ENCODE measurements at regions not wholly inside any gene's neighbourhood (a gene's known extent, or its start where the extent isn't known, plus 50 kb on each side); places are given as distances from the start of the nearest gene placed in this dataset.

GRCh38 chr11:116428638-116428975 lies 344.2 kb downstream of the BUD13 start:
- no peak for DNase-seq

GRCh38 chr11:116427903-116428637 lies 344.7 kb downstream of the BUD13 start:
- no peak for DNase-seq

- no peak for DNase-seq
Measured at GRCh38 chr11:116427337-116427902, 345.4 kb downstream of the BUD13 start.

DNA sequence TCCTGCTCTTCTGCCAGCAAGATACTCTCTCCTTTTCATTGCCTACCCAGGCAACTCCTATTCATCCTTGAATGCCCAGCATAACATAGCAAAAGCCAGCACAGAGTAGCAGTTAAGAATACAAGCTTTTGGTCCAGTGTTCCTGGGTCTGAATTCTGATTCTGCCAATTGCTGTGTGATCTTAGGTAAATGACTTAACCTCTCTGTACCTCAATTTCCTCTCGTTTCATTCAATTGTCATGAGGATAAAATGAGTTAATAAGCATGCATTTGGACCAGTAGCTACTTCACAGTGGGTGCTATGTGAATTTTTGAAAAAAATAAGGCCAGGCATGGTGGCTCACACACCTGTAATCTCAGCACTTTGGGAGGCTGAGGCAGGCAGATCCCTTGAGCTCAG lies 346.0 kb downstream of the BUD13 start:
- no peak for DNase-seq

DNA sequence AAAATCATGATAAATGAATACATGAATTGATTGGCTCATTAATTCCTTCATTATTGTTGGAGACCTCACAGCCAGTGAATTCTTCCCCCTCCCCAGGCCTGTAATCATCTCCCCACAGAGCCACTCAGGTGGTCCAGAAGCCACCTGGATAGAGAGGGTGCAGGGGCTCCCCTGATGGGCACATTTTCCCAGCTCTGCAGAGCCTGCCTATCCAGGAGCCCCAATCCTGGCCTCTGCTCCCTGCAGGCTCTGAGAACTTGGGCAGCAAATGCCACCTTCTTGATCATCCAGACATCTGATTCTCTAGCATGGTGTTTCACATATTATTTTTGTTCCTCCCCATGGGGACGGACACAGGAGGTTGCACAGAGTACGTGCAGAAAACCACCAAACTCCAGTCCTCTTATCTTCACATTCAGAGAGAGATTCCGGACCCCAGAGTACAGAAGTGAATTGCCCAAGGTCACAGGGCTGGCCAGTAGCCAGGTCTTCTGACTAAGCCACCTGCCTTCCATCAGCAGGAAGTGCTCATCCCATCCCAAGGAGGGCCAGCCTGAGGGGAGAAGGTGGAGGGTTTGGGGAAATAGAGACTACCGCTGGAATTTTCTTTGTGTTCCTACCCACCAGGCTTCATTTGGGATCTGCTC lies 348.0 kb downstream of the BUD13 start:
- DNase-seq = no peak

DNA sequence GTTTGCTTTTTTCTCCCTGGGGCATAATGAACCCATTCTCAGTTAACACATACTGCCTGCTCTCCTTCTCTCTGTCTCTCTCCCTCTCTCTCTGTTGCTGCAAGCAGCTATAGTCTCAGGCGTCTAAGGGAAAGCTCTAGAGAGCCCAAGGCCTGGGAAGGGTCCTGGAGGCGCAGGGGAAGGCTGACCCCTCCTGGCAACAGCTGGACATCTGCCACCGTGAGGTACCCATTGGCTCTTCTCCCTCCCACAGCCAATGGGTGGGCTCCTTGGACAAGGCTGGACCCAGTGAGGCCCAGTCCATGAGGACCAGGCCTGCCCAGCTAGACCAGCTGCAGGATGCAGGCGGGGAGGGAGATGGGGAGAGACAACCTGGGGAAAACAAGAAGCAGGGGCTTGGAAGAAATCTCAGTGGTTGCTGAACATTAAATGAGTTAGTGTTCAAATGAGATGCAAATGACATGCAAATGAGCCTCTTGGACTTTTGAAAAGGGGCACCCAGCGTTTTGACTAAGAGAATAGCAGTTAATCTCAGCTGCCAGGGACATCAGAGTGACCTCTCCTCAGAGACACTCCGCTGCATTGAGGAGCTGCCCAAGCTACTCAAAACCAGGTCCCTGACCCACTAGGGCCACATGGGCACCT lies 349.7 kb downstream of the BUD13 start:
- DNase-seq = no peak

- DNase-seq = no peak
Measured at GRCh38 chr11:116422556-116422955, 350.2 kb downstream of the BUD13 start.

GRCh38 chr11:116421529-116422185 lies 351.1 kb downstream of the BUD13 start:
- no peak for DNase-seq

DNA sequence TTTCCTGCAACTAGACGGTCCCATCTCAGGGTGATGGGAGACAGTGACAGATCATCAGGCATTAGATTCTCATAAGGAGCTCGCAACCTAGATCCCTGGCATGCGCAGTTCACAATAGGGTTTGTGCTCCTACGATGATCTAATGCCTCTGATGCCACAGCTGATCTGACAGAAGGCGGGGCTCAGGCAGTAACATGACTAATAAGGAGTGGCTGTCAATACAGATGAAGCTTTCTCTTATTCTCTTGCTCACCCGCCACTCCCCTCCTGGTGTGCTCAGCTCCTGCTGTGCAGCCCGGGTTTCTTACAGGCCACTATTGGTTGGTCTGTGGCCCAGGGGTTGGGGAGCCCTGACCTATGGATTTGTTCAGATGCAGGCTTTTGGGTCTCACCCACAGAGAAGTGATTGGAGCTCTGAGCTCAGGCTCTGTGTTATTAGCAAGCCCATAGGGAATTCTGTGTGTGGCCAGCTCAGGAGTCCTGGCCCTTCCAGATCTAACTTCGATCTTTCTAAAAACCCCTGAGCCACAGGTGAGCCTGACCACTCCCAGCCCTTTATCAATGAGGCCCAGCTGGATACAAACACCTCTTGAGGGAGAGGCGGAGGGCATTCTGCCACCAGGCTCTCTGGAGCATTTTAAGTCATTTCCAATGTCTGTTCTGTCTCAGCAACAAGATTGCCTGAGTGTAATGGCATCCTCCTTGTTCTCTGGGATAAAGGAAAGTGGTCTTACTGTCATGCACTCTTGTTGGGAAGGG lies 351.8 kb downstream of the BUD13 start:
- no peak for DNase-seq

DNA sequence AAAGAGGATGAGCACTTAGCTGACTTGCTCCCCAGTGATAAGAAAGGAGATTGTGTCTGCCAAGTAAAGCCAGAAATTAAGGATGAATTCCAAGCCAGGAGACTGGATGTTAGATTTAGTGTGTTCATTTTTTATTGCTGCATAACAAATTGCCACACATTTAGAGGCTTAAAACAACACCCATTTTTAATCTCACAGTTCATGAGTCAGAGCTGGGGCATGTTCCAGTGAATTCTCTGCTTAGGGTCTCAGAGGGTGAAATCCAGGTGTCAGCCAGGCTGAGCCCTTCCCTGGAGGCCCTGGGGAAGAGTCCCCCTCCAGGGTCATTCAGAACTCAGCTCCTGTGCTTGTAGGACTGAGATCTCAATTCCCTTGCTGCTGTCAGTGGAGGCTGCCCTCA lies 352.8 kb downstream of the BUD13 start:
- DNase-seq = no peak

GRCh38 chr11:116418388-116419041 lies 354.3 kb downstream of the BUD13 start:
- DNase-seq = no peak

- DNase-seq = no peak
Measured at GRCh38 chr11:116416852-116417251, 355.9 kb downstream of the BUD13 start.

- DNase-seq = no peak
Measured at GRCh38 chr11:116415095-116415494, 357.7 kb downstream of the BUD13 start.

GRCh38 chr11:116414357-116414880 lies 358.4 kb downstream of the BUD13 start:
- no peak for DNase-seq

- no peak for DNase-seq
Measured at GRCh38 chr11:116413301-116414242, 359.2 kb downstream of the BUD13 start.

GRCh38 chr11:116412118-116412889 lies 360.5 kb downstream of the BUD13 start:
- no peak for DNase-seq

- no peak for DNase-seq
Measured at GRCh38 chr11:116409238-116409637, 363.5 kb downstream of the BUD13 start.

GRCh38 chr11:116406042-116406441 lies 366.7 kb downstream of the BUD13 start:
- no peak for DNase-seq

GRCh38 chr11:116404462-116404798 lies 368.4 kb downstream of the BUD13 start:
- DNase-seq = no peak

All from stimulated activated CD4-positive, alpha-beta T cell treated with anti-CD3 and anti-CD28 coated beads, Interleukin-15, amount 100 ng/mL, for 24 hours (primary cell).